ENCODE measurements at regions not wholly inside any gene's neighbourhood (a gene's known extent, or its start where the extent isn't known, plus 50 kb on each side); places are given as distances from the start of the nearest gene placed in this dataset.

GRCh38 chr7:118109607-118110006 is 74.4 kb upstream of the LSM8 start:
- H3K4me3 Mint-ChIP-seq (ENCODE audit: unreplicated experiment), result no peak overlapping the region
- no peak overlapping the region for H3K4me3 ChIP-seq (ENCODE audit: insufficient read depth, low read depth, low read length)
- H3K9ac ChIP-seq (ENCODE audit: low read length), result no peak overlapping the region
- no peak overlapping the region for H3K27ac Mint-ChIP-seq (ENCODE audit: unreplicated experiment)
- H3K9me3 ChIP-seq (ENCODE audit: insufficient read depth, low read depth, low read length), result no peaks in the 10 kb centered on the region
- H2AFZ ChIP-seq (ENCODE audit: low read depth, low read length), result no peak overlapping the region
- DNase-seq (ENCODE audit: low read depth), result no peak
- H3K36me3 Mint-ChIP-seq (ENCODE audit: low read depth, unreplicated experiment), result no peaks in the 10 kb centered on the region
- FAIRE-seq, result no peak
- TF ChIP-seq EZH2 (IDR thresholded peaks at IDR 0.05; ENCODE audit: insufficient read depth, low read length), result no peak
- no peak for TF ChIP-seq CTCF (IDR thresholded peaks at IDR 0.05; ENCODE audit: insufficient read depth, low read depth, low read length)
- no peaks in the 10 kb centered on the region for H3K79me2 ChIP-seq (ENCODE audit: insufficient read depth, low read length)
- no peaks in the 10 kb centered on the region for H3K27me3 ChIP-seq (ENCODE audit: insufficient read depth, low read length)
- H3K27me3 Mint-ChIP-seq (ENCODE audit: low read depth, unreplicated experiment), result no peaks in the 10 kb centered on the region
- no peaks in the 10 kb centered on the region for H4K20me1 ChIP-seq (ENCODE audit: insufficient read depth, low read length)
- H3K9me3 Mint-ChIP-seq (ENCODE audit: unreplicated experiment), result peaks cover 3% of the 10 kb centered on the region
- H3K36me3 ChIP-seq (ENCODE audit: insufficient read depth, low read length), result no peaks in the 10 kb centered on the region
- H3K4me2 ChIP-seq (ENCODE audit: low read length), result no peak overlapping the region
- H3K4me1 Mint-ChIP-seq (ENCODE audit: low read depth, unreplicated experiment), result no peaks in the 10 kb centered on the region
- H3K4me1 ChIP-seq (ENCODE audit: insufficient read depth, low read length), result no peaks in the 10 kb centered on the region
- no peak overlapping the region for H3K27ac ChIP-seq (ENCODE audit: low read depth, low read length)

DNA sequence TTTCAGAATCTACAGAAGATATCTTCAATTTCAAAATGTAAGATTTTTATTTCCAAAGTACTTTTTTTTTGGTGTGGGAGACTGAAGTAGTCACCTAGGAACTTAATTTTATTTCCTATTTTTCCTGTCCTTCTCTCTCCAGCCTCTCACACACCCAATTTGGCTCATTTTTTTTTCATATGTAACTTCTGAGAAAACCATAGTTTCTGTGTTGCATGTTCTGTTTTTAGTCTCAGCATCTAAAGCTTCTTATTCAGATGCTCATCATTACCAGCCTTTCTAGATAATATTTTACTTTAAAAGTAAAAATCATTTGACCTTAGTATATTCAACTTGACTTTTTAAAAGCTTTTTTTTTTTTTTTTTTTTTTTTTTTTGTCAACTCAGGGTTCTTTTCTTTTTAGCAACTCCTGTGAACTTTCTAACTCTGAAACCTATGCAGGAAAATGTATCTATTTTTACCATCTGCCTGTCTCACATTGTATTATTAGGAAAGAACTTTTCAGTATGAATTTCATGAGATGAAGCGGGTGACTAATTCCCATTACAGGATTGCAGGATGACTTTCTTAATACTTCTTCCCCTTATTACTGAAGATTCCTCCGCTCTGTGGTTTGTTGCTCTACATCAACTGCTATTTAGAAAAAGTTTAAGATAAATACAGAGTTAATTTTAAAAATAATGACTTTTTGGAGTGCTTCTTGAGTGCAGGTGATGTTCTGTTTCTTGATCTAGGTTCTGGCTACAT is 73.6 kb upstream of the LSM8 start:
- no peak overlapping the region for H3K4me2 ChIP-seq (ENCODE audit: low read length)
- no peak overlapping the region for H3K27ac ChIP-seq (ENCODE audit: low read depth, low read length)
- TF ChIP-seq EZH2 (IDR thresholded peaks at IDR 0.05; ENCODE audit: insufficient read depth, low read length), result no peak
- TF ChIP-seq CTCF (IDR thresholded peaks at IDR 0.05; ENCODE audit: insufficient read depth, low read depth, low read length), result no peak
- H3K36me3 Mint-ChIP-seq (ENCODE audit: low read depth, unreplicated experiment), result no peaks in the 10 kb centered on the region
- H3K27me3 ChIP-seq (ENCODE audit: insufficient read depth, low read length), result no peaks in the 10 kb centered on the region
- H3K4me3 ChIP-seq (ENCODE audit: insufficient read depth, low read depth, low read length), result no peak overlapping the region
- peaks cover 3% of the 10 kb centered on the region for H3K9me3 Mint-ChIP-seq (ENCODE audit: unreplicated experiment)
- H3K4me1 Mint-ChIP-seq (ENCODE audit: low read depth, unreplicated experiment), result no peaks in the 10 kb centered on the region
- no peak overlapping the region for H3K4me3 Mint-ChIP-seq (ENCODE audit: unreplicated experiment)
- H3K9me3 ChIP-seq (ENCODE audit: insufficient read depth, low read depth, low read length), result no peaks in the 10 kb centered on the region
- no peaks in the 10 kb centered on the region for H3K79me2 ChIP-seq (ENCODE audit: insufficient read depth, low read length)
- no peak overlapping the region for H2AFZ ChIP-seq (ENCODE audit: low read depth, low read length)
- DNase-seq (ENCODE audit: low read depth) (no peak), FAIRE-seq (no peak)
- no peaks in the 10 kb centered on the region for H4K20me1 ChIP-seq (ENCODE audit: insufficient read depth, low read length)
- no peaks in the 10 kb centered on the region for H3K27me3 Mint-ChIP-seq (ENCODE audit: low read depth, unreplicated experiment)
- no peaks in the 10 kb centered on the region for H3K4me1 ChIP-seq (ENCODE audit: insufficient read depth, low read length)
- no peak overlapping the region for H3K27ac Mint-ChIP-seq (ENCODE audit: unreplicated experiment)
- no peak overlapping the region for H3K9ac ChIP-seq (ENCODE audit: low read length)
- no peaks in the 10 kb centered on the region for H3K36me3 ChIP-seq (ENCODE audit: insufficient read depth, low read length)

DNA sequence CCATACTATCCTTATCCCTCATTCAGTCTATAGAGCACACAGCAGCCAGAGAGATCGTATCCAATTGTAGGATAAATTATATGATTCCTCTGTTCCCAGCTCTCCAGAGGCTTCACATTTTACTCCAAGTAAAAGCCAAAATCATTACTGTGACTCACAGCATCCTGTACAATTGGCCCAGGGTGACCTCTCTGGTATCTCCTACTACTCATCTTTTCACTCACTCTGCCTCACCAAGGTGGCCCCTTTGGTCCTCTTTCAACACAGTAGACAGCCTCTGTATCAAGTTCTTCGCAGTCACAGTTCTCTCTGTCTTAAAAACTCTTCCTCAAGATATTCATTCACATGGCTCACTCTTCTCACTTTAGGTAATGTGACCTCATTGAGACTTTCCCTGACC is 72.6 kb upstream of the LSM8 start:
- Histone ChIP-seq H3K4me3 (ENCODE audit: insufficient read depth, low read depth, low read length) (no peak overlapping the region), H3K27ac (ENCODE audit: low read depth, low read length) (no peak overlapping the region), H3K36me3 (ENCODE audit: insufficient read depth, low read length) (no peaks in the 10 kb centered on the region), H3K27me3 (ENCODE audit: insufficient read depth, low read length) (no peaks in the 10 kb centered on the region), H3K9ac (ENCODE audit: low read length) (no peak overlapping the region), H3K4me2 (ENCODE audit: low read length) (no peak overlapping the region), H3K79me2 (ENCODE audit: insufficient read depth, low read length) (no peaks in the 10 kb centered on the region), H3K9me3 (ENCODE audit: insufficient read depth, low read depth, low read length) (no peaks in the 10 kb centered on the region), H2AFZ (ENCODE audit: low read depth, low read length) (no peak overlapping the region), H4K20me1 (ENCODE audit: insufficient read depth, low read length) (no peaks in the 10 kb centered on the region), H3K4me1 (ENCODE audit: insufficient read depth, low read length) (no peaks in the 10 kb centered on the region)
- DNase-seq (ENCODE audit: low read depth), result no peak
- no peak overlapping the region for H3K4me3 Mint-ChIP-seq (ENCODE audit: unreplicated experiment)
- H3K27ac Mint-ChIP-seq (ENCODE audit: unreplicated experiment), result no peak overlapping the region
- TF ChIP-seq CTCF (IDR thresholded peaks at IDR 0.05; ENCODE audit: insufficient read depth, low read depth, low read length) (no peak), EZH2 (IDR thresholded peaks at IDR 0.05; ENCODE audit: insufficient read depth, low read length) (no peak)
- no peaks in the 10 kb centered on the region for H3K4me1 Mint-ChIP-seq (ENCODE audit: low read depth, unreplicated experiment)
- FAIRE-seq, result no peak
- H3K36me3 Mint-ChIP-seq (ENCODE audit: low read depth, unreplicated experiment), result no peaks in the 10 kb centered on the region
- H3K9me3 Mint-ChIP-seq (ENCODE audit: unreplicated experiment), result peaks cover 5% of the 10 kb centered on the region
- H3K27me3 Mint-ChIP-seq (ENCODE audit: low read depth, unreplicated experiment), result no peaks in the 10 kb centered on the region

Data from astrocyte (in vitro differentiated cells and primary cell).